Hepatocyte (in vitro differentiated cells): ENCODE measurements at regions not wholly inside any gene's neighbourhood (a gene's known extent, or its start where the extent isn't known, plus 50 kb on each side); places are given as distances from the start of the nearest gene placed in this dataset.
A peak's percentile ranks its signal among the peaks of the same experiment; 100 is the strongest.

Experiments
- DNase-seq: peaks from one replicate; pipeline ENCODE4 v3.0.0-alpha.2; 2016; ENCODE audit warnings: low spot score
- H2AFZ ChIP-seq: fragments of 200-600 bp; sonication (generic); 2 replicates; pipeline ENCODE4 v1.6.0; 2016; ENCODE audit warnings: antibody characterized with exemption, mild to moderate bottlenecking
- H3K27ac ChIP-seq: fragments of 200-600 bp; sonication (generic); 2 replicates; pipeline ENCODE4 v1.5.1; 2016; ENCODE audit warnings: mild to moderate bottlenecking
- H3K27me3 ChIP-seq: fragments of 200-600 bp; sonication (generic); 2 replicates; pipeline ENCODE4 v1.6.1; 2016
- H3K36me3 ChIP-seq: fragments of 200-600 bp; sonication (generic); replicated peaks from 2 replicates; pipeline ENCODE4 v1.5.1; 2016; ENCODE audit warnings: low read depth; ENCODE audit not compliant: insufficient read depth
- H3K4me1 ChIP-seq: fragments of 200-600 bp; sonication (generic); 2 replicates; pipeline ENCODE4 v1.5.1; 2016; ENCODE audit warnings: mild to moderate bottlenecking, moderate library complexity; ENCODE audit not compliant: insufficient read depth
- H3K4me2 ChIP-seq: fragments of 200-600 bp; sonication (generic); 2 replicates; pipeline ENCODE4 v1.6.0; 2016
- H3K4me3 ChIP-seq: fragments of 200-600 bp; sonication (generic); 2 replicates; pipeline ENCODE4 v1.5.1; 2016; ENCODE audit warnings: mild to moderate bottlenecking
- H3K79me2 ChIP-seq: fragments of 200-600 bp; sonication (generic); 2 replicates; pipeline ENCODE4 v1.6.0; 2017; ENCODE audit warnings: mild to moderate bottlenecking
- H3K9me2 ChIP-seq: fragments of 200-600 bp; sonication (generic); replicated peaks from 2 replicates; pipeline ENCODE4 v1.6.0; 2017; ENCODE audit warnings: mild to moderate bottlenecking; ENCODE audit not compliant: insufficient read depth
- H3K9me3 ChIP-seq: fragments of 200-600 bp; sonication (generic); 2 replicates; pipeline ENCODE4 v1.5.1; 2016; ENCODE audit warnings: low read depth, mild to moderate bottlenecking
- H4K20me1 ChIP-seq: fragments of 200-600 bp; sonication (generic); 2 replicates; pipeline ENCODE4 v1.6.0; 2016; ENCODE audit warnings: mild to moderate bottlenecking; ENCODE audit not compliant: insufficient read depth, poor library complexity, severe bottlenecking
- CTCF ChIP-seq: fragments of 200-600 bp; sonication (generic); IDR thresholded peaks from 2 replicates; pipeline ENCODE4 v1.5.1; 2016; ENCODE audit warnings: antibody characterized with exemption, mild to moderate bottlenecking; ENCODE audit not compliant: poor library complexity
- EZH2 ChIP-seq: fragments of 200-600 bp; sonication (generic); IDR thresholded peaks from 2 replicates; pipeline ENCODE4 v1.6.1; 2016; ENCODE audit warnings: antibody characterized with exemption, mild to moderate bottlenecking, borderline replicate concordance
- EZH2phosphoT487 ChIP-seq: fragments of 200-600 bp; sonication (generic); IDR thresholded peaks from one replicate; pipeline ENCODE4 v1.6.1; 2018; ENCODE audit warnings: antibody characterized with exemption, mild to moderate bottlenecking, low read depth, moderate library complexity; ENCODE audit not compliant: unreplicated experiment, severe bottlenecking
- WGBS: methylation state at CpG from one replicate; pipeline ENCODE4 v1.1.6; 2016; ENCODE audit warnings: low lambda C conversion rate; ENCODE audit errors: missing lambda C conversion rate; 5-methylcytosine and 5-hydroxymethylcytosine counted together

GRCh38 chr5:99460701-99461100 lies 531.9 kb upstream of the CHD1 start:
- H3K79me2 ChIP-seq = no peaks in the 10 kb centered on the region
- no peaks in the 10 kb centered on the region for H3K27me3 ChIP-seq
- TF ChIP-seq CTCF = no peak
- H3K4me2 ChIP-seq = no peak overlapping the region
- H3K4me3 ChIP-seq = no peak overlapping the region
- H3K27ac ChIP-seq = no peak overlapping the region
- 66% methylated on average over 2 of the region's 2 CpGs for WGBS
- no peaks in the 10 kb centered on the region for H4K20me1 ChIP-seq
- DNase-seq = no peak
- H3K36me3 ChIP-seq = no peaks in the 10 kb centered on the region
- H3K9me3 ChIP-seq = no peaks in the 10 kb centered on the region
- no peak overlapping the region for H2AFZ ChIP-seq
- no peaks in the 10 kb centered on the region for H3K4me1 ChIP-seq
- no peaks in the 10 kb centered on the region for H3K9me2 ChIP-seq

- no peaks in the 10 kb centered on the region for H3K4me1 ChIP-seq
- no peaks in the 10 kb centered on the region for H3K9me2 ChIP-seq
- H3K4me3 ChIP-seq = no peak overlapping the region
- H3K27ac ChIP-seq = no peak overlapping the region
- WGBS = 77% methylated on average over 2 of the region's 2 CpGs
- H3K79me2 ChIP-seq = no peaks in the 10 kb centered on the region
- H3K27me3 ChIP-seq = no peaks in the 10 kb centered on the region
- H3K9me3 ChIP-seq = no peaks in the 10 kb centered on the region
- no peak for DNase-seq
- H4K20me1 ChIP-seq = no peaks in the 10 kb centered on the region
- H3K4me2 ChIP-seq = no peak overlapping the region
- H3K36me3 ChIP-seq = no peaks in the 10 kb centered on the region
- no peak overlapping the region for H2AFZ ChIP-seq
- TF ChIP-seq CTCF = no peak
- TF ChIP-seq EZH2 = no peak
- no peak for TF ChIP-seq EZH2phosphoT487
These were observed 524.4 kb upstream of the CHD1 start for GRCh38 chr5:99453196-99453595.

GRCh38 chr5:99449786-99450185 lies 521.0 kb upstream of the CHD1 start:
- Histone ChIP-seq H3K4me1 (peaks cover 3% of the 10 kb centered on the region), H3K79me2 (no peaks in the 10 kb centered on the region), H3K27me3 (no peaks in the 10 kb centered on the region), H4K20me1 (no peaks in the 10 kb centered on the region), H3K9me3 (no peaks in the 10 kb centered on the region), H2AFZ (no peak overlapping the region), H3K9me2 (no peaks in the 10 kb centered on the region), H3K36me3 (no peaks in the 10 kb centered on the region), H3K4me2 (no peak overlapping the region), H3K4me3 (no peak overlapping the region), H3K27ac (no peak overlapping the region)
- 88% methylated on average over 3 of the region's 3 CpGs for whole genome bisulfite sequencing
- DNase-seq = no peak
- TF ChIP-seq EZH2phosphoT487 (no peak), CTCF (no peak), EZH2 (no peak)

DNA sequence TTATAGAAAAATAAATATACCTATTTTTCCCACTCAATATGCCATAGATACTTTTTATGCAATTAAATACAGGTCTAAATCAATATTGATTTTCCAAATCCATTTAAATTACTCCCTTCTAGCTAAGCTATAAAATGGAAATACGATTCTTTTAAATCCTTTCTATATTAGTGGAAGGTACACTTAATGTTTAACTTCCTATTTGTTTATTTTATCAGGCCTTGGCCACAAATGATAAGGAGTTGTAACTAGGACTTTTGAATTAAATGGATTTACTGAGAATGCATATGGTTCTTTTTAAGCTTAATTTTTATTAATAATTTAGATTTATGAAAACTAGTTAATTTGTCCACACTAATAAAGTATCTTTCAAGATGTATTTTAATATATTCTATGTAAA lies 517.0 kb upstream of the CHD1 start:
- 19% methylated on average over 1 of the region's 1 CpG for WGBS
- H3K4me2 ChIP-seq = peak overlapping the region; percentile 33
- H3K9me2 ChIP-seq = no peaks in the 10 kb centered on the region
- H3K4me1 ChIP-seq = peaks cover 7% of the 10 kb centered on the region
- no peaks in the 10 kb centered on the region for H3K27me3 ChIP-seq
- no peak for DNase-seq
- TF ChIP-seq EZH2phosphoT487 (no peak), CTCF (no peak), EZH2 (no peak)
- H3K27ac ChIP-seq = no peak overlapping the region
- no peaks in the 10 kb centered on the region for H3K36me3 ChIP-seq
- no peak overlapping the region for H2AFZ ChIP-seq
- no peaks in the 10 kb centered on the region for H3K79me2 ChIP-seq
- no peaks in the 10 kb centered on the region for H4K20me1 ChIP-seq
- no peaks in the 10 kb centered on the region for H3K9me3 ChIP-seq
- no peak overlapping the region for H3K4me3 ChIP-seq
